GM13977 (cell line): ENCODE measurements at regions not wholly inside any gene's neighbourhood (a gene's known extent, or its start where the extent isn't known, plus 50 kb on each side); places are given as distances from the start of the nearest gene placed in this dataset.

ENCODE experiments used
- DNase-seq: peaks from one replicate; pipeline ENCODE4 v3.0.0; 2012; ENCODE audit warnings: low spot score
- CTCF ChIP-seq: IDR thresholded peaks from 2 replicates; pipeline ENCODE4 v1.5.1; 2012; ENCODE audit warnings: mild to moderate bottlenecking, control low read depth; ENCODE audit not compliant: insufficient read depth; ENCODE audit errors: extremely low read depth, missing control alignments
- in situ Hi-C: fragments of 300-500 bp; cut with MboI; formaldehyde crosslinking; loops from one replicate; pipeline ENCODE4 v1.12.0; 2022; ENCODE audit warnings: low sequenced_read_pairs, low pct_unique_long_range_greater_than_20kb, mixed read lengths, inconsistent platforms; ENCODE audit not compliant: unreplicated experiment

GRCh38 chr18:65365245-65365980 is 385.4 kb upstream of the CDH7 start:
- in situ Hi-C loops: no loop called here
- no peak for DNase-seq
- TF ChIP-seq CTCF: no peak

GRCh38 chr18:65363911-65364632 is 386.7 kb upstream of the CDH7 start:
- TF ChIP-seq CTCF: no peak
- DNase-seq: no peak
- in situ Hi-C loops: no loop called here

GRCh38 chr18:65363011-65363410 is 387.8 kb upstream of the CDH7 start:
- TF ChIP-seq CTCF: no peak
- DNase-seq: no peak
- in situ Hi-C loops: no loop called here

GRCh38 chr18:65359479-65359878 is 391.3 kb upstream of the CDH7 start:
- no peak for DNase-seq
- in situ Hi-C loops: no loop called here
- no peak for TF ChIP-seq CTCF

- DNase-seq: no peak
- TF ChIP-seq CTCF: no peak
- in situ Hi-C loops: no loop called here
Measured at GRCh38 chr18:65358306-65358705, 392.5 kb upstream of the CDH7 start.

- in situ Hi-C loops: no loop called here
- no peak for DNase-seq
- TF ChIP-seq CTCF: no peak
Measured at GRCh38 chr18:65352186-65352585, 398.6 kb upstream of the CDH7 start.
